ENCODE measurements at regions not wholly inside any gene's neighbourhood (a gene's known extent, or its start where the extent isn't known, plus 50 kb on each side); places are given as distances from the start of the nearest gene placed in this dataset.

DNA sequence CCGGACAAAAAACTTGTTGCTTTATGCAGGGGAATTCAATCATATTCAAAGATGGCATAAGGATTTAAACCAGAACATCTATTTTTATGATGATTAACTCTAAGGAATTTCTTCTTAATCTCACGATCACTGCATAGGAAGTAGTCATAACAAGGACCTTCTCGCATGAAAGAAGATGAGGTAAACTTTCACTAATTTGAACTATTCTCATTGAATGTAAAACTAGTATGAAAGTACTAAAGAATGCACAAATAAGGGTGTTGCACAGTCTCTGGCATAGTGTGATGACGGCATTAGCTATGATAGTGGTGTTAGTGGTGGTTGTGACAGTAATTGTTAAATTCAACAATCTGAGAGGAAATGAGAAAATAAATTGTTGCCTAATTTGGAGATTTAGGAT, 280.0 kb downstream of the SLC6A15 start:
- no peak for DNase-seq (ENCODE audit: low read depth, low spot score)
- H3K27ac ChIP-seq (ENCODE audit: control insufficient read depth, insufficient read depth, low read length) = no peak overlapping the region
- dilution Hi-C loops (cut with MboI; ENCODE audit: extremely low pct_ligation_motif_present, low sequenced_read_pairs) = no loop called here

DNA sequence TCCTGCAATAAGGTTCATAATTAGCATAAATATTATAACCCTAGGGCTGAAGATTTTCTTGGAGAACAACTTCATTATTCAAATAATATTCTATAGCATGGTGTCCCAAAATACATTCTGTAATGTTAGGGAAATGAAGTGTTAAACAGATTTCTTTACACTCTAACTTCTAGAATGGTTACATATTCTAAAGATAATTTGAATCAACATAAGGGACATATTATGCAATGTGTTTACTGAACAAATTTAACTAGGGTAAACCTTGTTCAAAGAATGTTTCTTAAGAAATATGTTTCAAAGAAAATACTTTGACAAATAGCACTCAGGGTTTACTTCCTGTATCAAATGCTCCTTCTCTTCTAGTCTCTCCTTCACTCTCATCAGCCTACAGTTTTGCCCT, 281.6 kb downstream of the SLC6A15 start:
- no peak overlapping the region for H3K4me2 ChIP-seq (ENCODE audit: control insufficient read depth, extremely low read depth, insufficient read depth, low read depth, low read length)
- no peak for DNase-seq (ENCODE audit: low read depth, low spot score)
- no peak overlapping the region for H2AFZ ChIP-seq (ENCODE audit: control insufficient read depth, low read length)
- FAIRE-seq = no peak
- dilution Hi-C loops (cut with MboI; ENCODE audit: extremely low pct_ligation_motif_present, low sequenced_read_pairs) = no loop called here
- no peak for TF ChIP-seq EZH2 (IDR thresholded peaks at IDR 0.05; ENCODE audit: low read length)
- TF ChIP-seq, protein P1, sequence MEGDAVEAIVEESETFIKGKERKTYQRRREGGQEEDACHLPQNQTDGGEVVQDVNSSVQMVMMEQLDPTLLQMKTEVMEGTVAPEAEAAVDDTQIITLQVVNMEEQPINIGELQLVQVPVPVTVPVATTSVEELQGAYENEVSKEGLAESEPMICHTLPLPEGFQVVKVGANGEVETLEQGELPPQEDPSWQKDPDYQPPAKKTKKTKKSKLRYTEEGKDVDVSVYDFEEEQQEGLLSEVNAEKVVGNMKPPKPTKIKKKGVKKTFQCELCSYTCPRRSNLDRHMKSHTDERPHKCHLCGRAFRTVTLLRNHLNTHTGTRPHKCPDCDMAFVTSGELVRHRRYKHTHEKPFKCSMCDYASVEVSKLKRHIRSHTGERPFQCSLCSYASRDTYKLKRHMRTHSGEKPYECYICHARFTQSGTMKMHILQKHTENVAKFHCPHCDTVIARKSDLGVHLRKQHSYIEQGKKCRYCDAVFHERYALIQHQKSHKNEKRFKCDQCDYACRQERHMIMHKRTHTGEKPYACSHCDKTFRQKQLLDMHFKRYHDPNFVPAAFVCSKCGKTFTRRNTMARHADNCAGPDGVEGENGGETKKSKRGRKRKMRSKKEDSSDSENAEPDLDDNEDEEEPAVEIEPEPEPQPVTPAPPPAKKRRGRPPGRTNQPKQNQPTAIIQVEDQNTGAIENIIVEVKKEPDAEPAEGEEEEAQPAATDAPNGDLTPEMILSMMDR (optimal IDR thresholded peaks at IDR 0.05 in 1 of 3, IDR thresholded peaks at IDR 0.05 in 1 of 3, conservative IDR thresholded peaks at IDR 0.05 in 1 of 3; ENCODE audit: extremely low read depth in 1 of 3, insufficient read depth in 2 of 3, low read length in 3 of 3) = no peak
- H3K79me2 ChIP-seq (ENCODE audit: control insufficient read depth, insufficient read depth, low read length) = no peaks in the 10 kb centered on the region
- H3K4me3 ChIP-seq (ENCODE audit: control insufficient read depth in 2 of 3, extremely low read depth in 1 of 3, insufficient read depth in 2 of 3, low read depth in 1 of 3, low read length in 3 of 3) = no peak overlapping the region
- no peak overlapping the region for H3K9ac ChIP-seq (ENCODE audit: control insufficient read depth, extremely low read depth, insufficient read depth, low read length)
- no peaks in the 10 kb centered on the region for H3K9me1 ChIP-seq (ENCODE audit: control insufficient read depth, extremely low read depth, insufficient read depth, low read length)
- no peaks in the 10 kb centered on the region for H3K9me3 ChIP-seq (ENCODE audit: control insufficient read depth, low read depth, low read length)
- H4K20me1 ChIP-seq (ENCODE audit: control insufficient read depth, extremely low read depth, insufficient read depth, low read length) = no peaks in the 10 kb centered on the region
- H3K4me1 ChIP-seq (ENCODE audit: control insufficient read depth, extremely low read depth, insufficient read depth, low read length) = no peaks in the 10 kb centered on the region
- H3K27me3 ChIP-seq (ENCODE audit: control insufficient read depth, extremely low read depth, insufficient read depth, low read length) = no peaks in the 10 kb centered on the region
- H3K36me3 ChIP-seq (ENCODE audit: control insufficient read depth in 2 of 2, extremely low read depth in 1 of 2, insufficient read depth in 2 of 2, low read length in 2 of 2) = no peaks in the 10 kb centered on the region
- no peak overlapping the region for H3K27ac ChIP-seq (ENCODE audit: control insufficient read depth, insufficient read depth, low read length)

More for the DNA sequence above, 280.0 kb downstream of the SLC6A15 start:
- Histone ChIP-seq H3K79me2 (ENCODE audit: control insufficient read depth, insufficient read depth, low read length) (no peaks in the 10 kb centered on the region), H3K4me3 (ENCODE audit: control insufficient read depth in 2 of 3, extremely low read depth in 1 of 3, insufficient read depth in 2 of 3, low read depth in 1 of 3, low read length in 3 of 3) (no peak overlapping the region), H3K36me3 (ENCODE audit: control insufficient read depth in 2 of 2, extremely low read depth in 1 of 2, insufficient read depth in 2 of 2, low read length in 2 of 2) (no peaks in the 10 kb centered on the region), H3K27me3 (ENCODE audit: control insufficient read depth, extremely low read depth, insufficient read depth, low read length) (no peaks in the 10 kb centered on the region), H3K9ac (ENCODE audit: control insufficient read depth, extremely low read depth, insufficient read depth, low read length) (no peak overlapping the region), H3K4me1 (ENCODE audit: control insufficient read depth, extremely low read depth, insufficient read depth, low read length) (no peaks in the 10 kb centered on the region), H2AFZ (ENCODE audit: control insufficient read depth, low read length) (no peak overlapping the region), H4K20me1 (ENCODE audit: control insufficient read depth, extremely low read depth, insufficient read depth, low read length) (no peaks in the 10 kb centered on the region), H3K9me3 (ENCODE audit: control insufficient read depth, low read depth, low read length) (no peaks in the 10 kb centered on the region), H3K9me1 (ENCODE audit: control insufficient read depth, extremely low read depth, insufficient read depth, low read length) (no peaks in the 10 kb centered on the region), H3K4me2 (ENCODE audit: control insufficient read depth, extremely low read depth, insufficient read depth, low read depth, low read length) (no peak overlapping the region)
- TF ChIP-seq EZH2 (IDR thresholded peaks at IDR 0.05; ENCODE audit: low read length) = no peak
- TF ChIP-seq, protein P1 (optimal IDR thresholded peaks at IDR 0.05 in 1 of 3, IDR thresholded peaks at IDR 0.05 in 1 of 3, conservative IDR thresholded peaks at IDR 0.05 in 1 of 3; ENCODE audit: extremely low read depth in 1 of 3, insufficient read depth in 2 of 3, low read length in 3 of 3) = no peak
- FAIRE-seq = no peak

All from keratinocyte (primary cell).